K562 (cell line): ENCODE measurements at regions not wholly inside any gene's neighbourhood (a gene's known extent, or its start where the extent isn't known, plus 50 kb on each side); places are given as distances from the start of the nearest gene placed in this dataset.

Experiments used
- BRCA1 ChIP-seq, 2 experiments: fragments of 450-650 bp in 1 of 2; sonication (generic) in 1 of 2; formaldehyde crosslinking in 1 of 2; IDR thresholded peaks; 2 replicates each; pipeline versions ENCODE4 v1.5.0 to v1.6.1; 2017 to 2020; ENCODE audit warnings: mild to moderate bottlenecking in 1 of 2, missing genetic modification reagents in 1 of 2
- NFYB ChIP-seq: IDR thresholded peaks from 2 replicates; pipeline ENCODE4 v1.6.1; 2011; ENCODE audit warnings: mild to moderate bottlenecking, moderate library complexity; ENCODE audit not compliant: insufficient read length; ENCODE audit errors: extremely low read depth
- PHF20 ChIP-seq: fragments of 450-650 bp; IDR thresholded peaks from 2 replicates; pipeline ENCODE4 v1.6.1; 2018; ENCODE audit not compliant: partially characterized antibody
- POLR2A ChIP-seq: fragments of 450-650 bp; conservative IDR thresholded peaks from 2 replicates; pipeline ENCODE4 v1.6.1; 2016
- SMAD3 ChIP-seq: fragments of 450-650 bp; formaldehyde crosslinking; conservative IDR thresholded peaks from 2 replicates; pipeline ENCODE4 v1.4.0; 2020; ENCODE audit warnings: mild to moderate bottlenecking
- TEAD4 ChIP-seq, 2 experiments: sonication (generic) in 1 of 2; formaldehyde crosslinking in 1 of 2; IDR thresholded peaks; 2 replicates each; pipeline versions ENCODE4 v1.6.1 to v1.8.0; 2012 to 2022; ENCODE audit warnings: borderline replicate concordance in 1 of 2, inconsistent platforms in 1 of 2, low read length in 1 of 2, mild to moderate bottlenecking in 1 of 2, missing genetic modification reagents in 1 of 2
- ZNF253 ChIP-seq: fragments of 250-450 bp; sonication (Bioruptor Pico); conservative IDR thresholded peaks from 2 replicates; pipeline ENCODE4 v1.6.1; 2021; ENCODE audit warnings: mild to moderate bottlenecking
- ZNF274 ChIP-seq: IDR thresholded peaks from 2 replicates; pipeline ENCODE4 v1.6.1; 2011; ENCODE audit warnings: low read depth, mild to moderate bottlenecking, low read length, moderate library complexity, borderline replicate concordance
- ZSCAN32 ChIP-seq: fragments of 450-650 bp; formaldehyde crosslinking; IDR thresholded peaks from 2 replicates; pipeline ENCODE4 v1.4.0; 2020; ENCODE audit warnings: mild to moderate bottlenecking, moderate library complexity

DNA sequence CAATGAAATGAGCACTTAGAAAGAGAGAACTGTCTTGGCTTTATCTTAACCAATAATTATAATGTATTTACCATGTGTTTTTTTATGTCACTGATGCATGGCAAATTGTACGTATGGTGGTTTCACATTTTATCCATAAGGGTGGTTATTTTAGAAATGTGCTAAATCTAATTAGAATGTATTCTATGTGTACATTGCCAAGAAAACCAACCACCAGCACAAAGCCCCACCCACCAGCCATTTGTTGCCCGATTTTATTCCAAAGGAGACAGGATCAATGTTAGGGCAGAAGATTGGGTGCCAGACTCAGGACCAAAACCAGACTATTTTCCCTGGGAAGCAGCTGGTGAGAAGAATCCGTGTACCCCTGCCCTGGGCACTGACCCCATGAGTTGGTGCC lies 63.0 kb upstream of the SOX1 start:
- no peak for TF ChIP-seq BRCA1 (IDR thresholded peaks at IDR 0.05)
- no peak for TF ChIP-seq BRCA1 (CRISPR knock-in tag; IDR thresholded peaks at IDR 0.05)
- TF ChIP-seq POLR2A: no peak
- TF ChIP-seq ZSCAN32 (CRISPR knock-in tag): no peak
- no peak for TF ChIP-seq SMAD3 (CRISPR knock-in tag)
- TF ChIP-seq ZNF253: no peak
- TF ChIP-seq PHF20: no peak
- TF ChIP-seq NFYB: no peak
- TF ChIP-seq TEAD4 (IDR thresholded peaks at IDR 0.05; ENCODE audit: low read length): no peak
- no peak for TF ChIP-seq TEAD4 (CRISPR knock-in tag; IDR thresholded peaks at IDR 0.05; ENCODE audit: borderline replicate concordance)
- no peak for TF ChIP-seq ZNF274
